PC-3 (cell line): ENCODE measurements at regions not wholly inside any gene's neighbourhood (a gene's known extent, or its start where the extent isn't known, plus 50 kb on each side); places are given as distances from the start of the nearest gene placed in this dataset.

Experiments
- CTCF ChIP-seq: fragments of 300-600 bp; sonication (generic); conservative IDR thresholded peaks from 2 replicates; pipeline ENCODE4 v1.5.1; 2017; ENCODE audit warnings: antibody characterized with exemption, low read depth, mild to moderate bottlenecking, low read length
- EZH2 ChIP-seq: fragments of 300-600 bp; sonication (generic); IDR thresholded peaks from one replicate; pipeline ENCODE4 v1.6.1; 2017; ENCODE audit warnings: antibody characterized with exemption, mild to moderate bottlenecking, low read length; ENCODE audit not compliant: unreplicated experiment
- EZH2phosphoT487 ChIP-seq: fragments of 300-600 bp; sonication (generic); IDR thresholded peaks from 2 replicates; pipeline ENCODE4 v1.6.1; 2018; ENCODE audit warnings: mild to moderate bottlenecking, antibody characterized with exemption, low read length, borderline replicate concordance

GRCh38 chr14:83733670-83734069, 1796.3 kb upstream of the FLRT2 start:
- TF ChIP-seq CTCF (no peak), EZH2phosphoT487 (no peak), EZH2 (no peak)
